OCI-LY3 (cell line): ENCODE measurements at regions not wholly inside any gene's neighbourhood (a gene's known extent, or its start where the extent isn't known, plus 50 kb on each side); places are given as distances from the start of the nearest gene placed in this dataset.
"Not testable (repeated sequence)": the region's sequence is repeated elsewhere in the genome, so short reads cannot be mapped to it uniquely, and the experiment has no call there.

Experiments used
- EZH2phosphoT487 ChIP-seq: fragments of 200-600 bp; shearing (Covaris generic); IDR thresholded peaks from 2 replicates; pipeline ENCODE4 v1.6.1; 2018; ENCODE audit warnings: antibody characterized with exemption, mixed run types, low read depth
- TF ChIP-seq, protein P1 (sequence below): fragments of 200-600, 300-600 bp; sonication (generic); IDR thresholded peaks from 2 replicates; pipeline ENCODE4 v1.5.1; 2014; ENCODE audit warnings: antibody characterized with exemption, low read length, low read depth

DNA sequence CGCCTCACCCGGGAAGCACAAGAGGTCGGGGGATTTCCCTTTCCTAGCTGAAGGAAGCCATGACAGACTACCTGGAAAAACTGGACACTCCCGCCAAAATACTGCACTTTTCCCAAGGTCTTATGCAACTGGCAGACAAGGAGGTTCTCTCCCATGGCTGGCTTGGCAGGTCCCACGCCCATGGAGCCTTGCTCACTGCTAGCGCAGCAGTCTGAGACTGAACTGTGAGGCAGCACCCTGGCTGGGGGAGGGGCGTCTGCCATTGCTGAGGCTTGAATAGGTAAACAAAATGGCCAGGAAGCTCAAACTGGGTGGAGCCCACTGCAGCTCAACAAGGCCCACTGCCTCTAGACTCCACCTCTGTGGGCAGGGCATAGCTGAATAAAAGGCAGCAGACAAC lies 92.1 kb downstream of the C4BPA start:
- TF ChIP-seq, protein P1, sequence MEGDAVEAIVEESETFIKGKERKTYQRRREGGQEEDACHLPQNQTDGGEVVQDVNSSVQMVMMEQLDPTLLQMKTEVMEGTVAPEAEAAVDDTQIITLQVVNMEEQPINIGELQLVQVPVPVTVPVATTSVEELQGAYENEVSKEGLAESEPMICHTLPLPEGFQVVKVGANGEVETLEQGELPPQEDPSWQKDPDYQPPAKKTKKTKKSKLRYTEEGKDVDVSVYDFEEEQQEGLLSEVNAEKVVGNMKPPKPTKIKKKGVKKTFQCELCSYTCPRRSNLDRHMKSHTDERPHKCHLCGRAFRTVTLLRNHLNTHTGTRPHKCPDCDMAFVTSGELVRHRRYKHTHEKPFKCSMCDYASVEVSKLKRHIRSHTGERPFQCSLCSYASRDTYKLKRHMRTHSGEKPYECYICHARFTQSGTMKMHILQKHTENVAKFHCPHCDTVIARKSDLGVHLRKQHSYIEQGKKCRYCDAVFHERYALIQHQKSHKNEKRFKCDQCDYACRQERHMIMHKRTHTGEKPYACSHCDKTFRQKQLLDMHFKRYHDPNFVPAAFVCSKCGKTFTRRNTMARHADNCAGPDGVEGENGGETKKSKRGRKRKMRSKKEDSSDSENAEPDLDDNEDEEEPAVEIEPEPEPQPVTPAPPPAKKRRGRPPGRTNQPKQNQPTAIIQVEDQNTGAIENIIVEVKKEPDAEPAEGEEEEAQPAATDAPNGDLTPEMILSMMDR, result not testable (repeated sequence)
- TF ChIP-seq EZH2phosphoT487, result not testable (repeated sequence)
